H9 (cell line): ENCODE measurements at regions not wholly inside any gene's neighbourhood (a gene's known extent, or its start where the extent isn't known, plus 50 kb on each side); places are given as distances from the start of the nearest gene placed in this dataset.

Experiments
- DNase-seq: peaks from one replicate; pipeline ENCODE4 v3.0.0-alpha.2; 2017
- H2AFZ ChIP-seq: one replicate; pipeline ENCODE4 v1.6.1; 2013; ENCODE audit warnings: mild to moderate bottlenecking, low read length, control low read depth, moderate library complexity
- H2AK5ac ChIP-seq: 2 replicates; pipeline ENCODE4 v1.6.1; 2013; ENCODE audit warnings: low read length, control low read depth, mixed read lengths; ENCODE audit not compliant: insufficient read length
- H2BK120ac ChIP-seq: one replicate; pipeline ENCODE4 v1.6.1; 2013; ENCODE audit warnings: low read depth, mild to moderate bottlenecking, low read length, control low read depth, inconsistent platforms; ENCODE audit not compliant: poor library complexity, severe bottlenecking
- H2BK12ac ChIP-seq: 2 replicates; pipeline ENCODE4 v1.6.1; 2013; ENCODE audit warnings: low read length, control low read depth, mixed read lengths, low read depth; ENCODE audit not compliant: insufficient read length
- H2BK15ac ChIP-seq: 2 replicates; pipeline ENCODE4 v1.6.1; 2013; ENCODE audit warnings: low read depth, low read length, control low read depth
- H2BK20ac ChIP-seq: one replicate; pipeline ENCODE4 v1.6.1; 2013; ENCODE audit warnings: low read depth, mild to moderate bottlenecking, low read length, control low read depth, inconsistent platforms; ENCODE audit not compliant: poor library complexity, severe bottlenecking
- H2BK5ac ChIP-seq: 2 replicates; pipeline ENCODE4 v1.6.1; 2013; ENCODE audit warnings: low read length, control low read depth, mixed read lengths; ENCODE audit not compliant: insufficient read length
- H3K14ac ChIP-seq: 2 replicates; pipeline ENCODE4 v1.6.1; 2013; ENCODE audit warnings: low read length, control low read depth; ENCODE audit not compliant: insufficient read depth
- H3K18ac ChIP-seq: 2 replicates; pipeline ENCODE4 v1.6.1; 2013; ENCODE audit warnings: low read depth, mild to moderate bottlenecking, mixed read lengths, low read length, control low read depth; ENCODE audit not compliant: insufficient read length
- H3K23ac ChIP-seq: 2 replicates; pipeline ENCODE4 v1.6.1; 2013; ENCODE audit warnings: low read length, control low read depth, mixed read lengths, low read depth; ENCODE audit not compliant: insufficient read length
- H3K23me2 ChIP-seq: 2 replicates; pipeline ENCODE4 v1.6.1; 2013; ENCODE audit warnings: low read depth, mild to moderate bottlenecking, mixed read lengths, low read length, control low read depth; ENCODE audit not compliant: insufficient read length, poor library complexity, severe bottlenecking
- H3K27ac ChIP-seq: 2 replicates; pipeline ENCODE4 v1.5.1; 2013; ENCODE audit warnings: low read length, control low read depth, mixed read lengths, low read depth; ENCODE audit not compliant: insufficient read length
- H3K27me3 ChIP-seq: 2 replicates; pipeline ENCODE4 v1.6.1; 2013; ENCODE audit warnings: low read length, control low read depth, inconsistent platforms; ENCODE audit not compliant: insufficient read depth
- H3K4ac ChIP-seq: 2 replicates; pipeline ENCODE4 v1.6.1; 2013; ENCODE audit warnings: low read depth, mild to moderate bottlenecking, control low read depth, inconsistent platforms, low read length, moderate library complexity
- H3K4me1 ChIP-seq: 2 replicates; pipeline ENCODE4 v1.6.1; 2013; ENCODE audit warnings: low read length, control low read depth, inconsistent platforms; ENCODE audit not compliant: insufficient read depth
- H3K4me2 ChIP-seq: 2 replicates; pipeline ENCODE4 v1.6.1; 2013; ENCODE audit warnings: low read length, control low read depth, mixed read lengths; ENCODE audit not compliant: insufficient read length, insufficient read depth
- H3K56ac ChIP-seq: 2 replicates; pipeline ENCODE4 v1.6.1; 2013; ENCODE audit warnings: low read depth, mild to moderate bottlenecking, mixed read lengths, low read length, control low read depth; ENCODE audit not compliant: insufficient read length
- H3K79me1 ChIP-seq: 2 replicates; pipeline ENCODE4 v1.6.1; 2013; ENCODE audit warnings: low read depth, mild to moderate bottlenecking, moderate library complexity, low read length, control low read depth, inconsistent platforms; ENCODE audit not compliant: insufficient read depth, poor library complexity, severe bottlenecking
- H3K79me2 ChIP-seq: 2 replicates; pipeline ENCODE4 v1.6.1; 2013; ENCODE audit warnings: low read length, control low read depth, inconsistent platforms; ENCODE audit not compliant: insufficient read depth
- H3K9ac ChIP-seq: 2 replicates; pipeline ENCODE4 v1.6.1; 2013; ENCODE audit warnings: low read length, control low read depth, mixed read lengths; ENCODE audit not compliant: insufficient read length; ENCODE audit errors: extremely low read depth
- H3K9me3 ChIP-seq: one replicate; pipeline ENCODE4 v1.6.1; 2013; ENCODE audit warnings: low read depth, low read length, inconsistent platforms; ENCODE audit not compliant: control insufficient read depth
- H3T11ph ChIP-seq: one replicate; pipeline ENCODE4 v1.6.1; 2013; ENCODE audit warnings: mild to moderate bottlenecking, low read length, control low read depth, inconsistent platforms
- H4K20me1 ChIP-seq: one replicate; pipeline ENCODE4 v1.6.1; 2013; ENCODE audit not compliant: control insufficient read depth, insufficient read length, insufficient read depth
- H4K5ac ChIP-seq: 2 replicates; pipeline ENCODE4 v1.6.1; 2013; ENCODE audit warnings: low read depth, mild to moderate bottlenecking, mixed read lengths, low read length, control low read depth; ENCODE audit not compliant: insufficient read length
- H4K8ac ChIP-seq: replicated peaks from 2 replicates; pipeline ENCODE4 v1.6.1; 2013; ENCODE audit warnings: low read length, control low read depth, mixed read lengths, low read depth; ENCODE audit not compliant: insufficient read length
- H4K91ac ChIP-seq: 2 replicates; pipeline ENCODE4 v1.6.1; 2013; ENCODE audit warnings: low read depth, mild to moderate bottlenecking, moderate library complexity, mixed read lengths, low read length, control low read depth; ENCODE audit not compliant: insufficient read length
- H3K27ac Mint-ChIP-seq, 3 experiments: 2 replicates in 2 of 3; 3 replicates in 1 of 3; pipeline ENCODE4 v1.8.0; 2020 to 2021; ENCODE audit warnings: mixed read lengths in 3 of 3, mild to moderate bottlenecking in 1 of 3, moderate library complexity in 1 of 3
- H3K27me3 Mint-ChIP-seq: 2 replicates; pipeline ENCODE4 v1.8.0; 2021; ENCODE audit warnings: low read depth, mild to moderate bottlenecking, moderate library complexity, mixed read lengths
- H3K36me3 Mint-ChIP-seq, 3 experiments: 2 replicates in 2 of 3; 3 replicates in 1 of 3; pipeline ENCODE4 v1.8.0; 2020 to 2021; ENCODE audit warnings: low read depth in 3 of 3, mixed read lengths in 3 of 3; ENCODE audit not compliant: insufficient read depth in 1 of 3
- H3K4me1 Mint-ChIP-seq, 2 experiments: 2 replicates each; pipeline ENCODE4 v1.8.0; 2020; ENCODE audit warnings: mixed read lengths in 2 of 2
- H3K4me3 Mint-ChIP-seq, 2 experiments: 2 replicates in 1 of 2; 3 replicates in 1 of 2; pipeline ENCODE4 v1.8.0; 2020 to 2021; ENCODE audit warnings: mild to moderate bottlenecking in 2 of 2, mixed read lengths in 2 of 2, moderate library complexity in 1 of 2
- H3K9me3 Mint-ChIP-seq, 2 experiments: 2 replicates in 1 of 2; 3 replicates in 1 of 2; pipeline ENCODE4 v1.8.0; 2020; ENCODE audit warnings: mild to moderate bottlenecking in 2 of 2, mixed read lengths in 2 of 2, moderate library complexity in 1 of 2
- WGBS: extraction: QIAGEN DNeasy Blood & Tissue Kit; methylation state at CpG from one replicate; pipeline ENCODE4 v1.1.7; 2013; ENCODE audit warnings: missing lambda C conversion rate, low lambda C conversion rate, mixed read lengths; ENCODE audit not compliant: insufficient read length; ENCODE audit errors: extremely low coverage; 5-methylcytosine and 5-hydroxymethylcytosine counted together
- TF ChIP-seq, protein P1 (sequence below): fragments of 200-600 bp; sonication (generic); conservative IDR thresholded peaks from 3 replicates; pipeline ENCODE4 v1.8.0; 2021; ENCODE audit warnings: antibody characterized with exemption, mild to moderate bottlenecking

DNA sequence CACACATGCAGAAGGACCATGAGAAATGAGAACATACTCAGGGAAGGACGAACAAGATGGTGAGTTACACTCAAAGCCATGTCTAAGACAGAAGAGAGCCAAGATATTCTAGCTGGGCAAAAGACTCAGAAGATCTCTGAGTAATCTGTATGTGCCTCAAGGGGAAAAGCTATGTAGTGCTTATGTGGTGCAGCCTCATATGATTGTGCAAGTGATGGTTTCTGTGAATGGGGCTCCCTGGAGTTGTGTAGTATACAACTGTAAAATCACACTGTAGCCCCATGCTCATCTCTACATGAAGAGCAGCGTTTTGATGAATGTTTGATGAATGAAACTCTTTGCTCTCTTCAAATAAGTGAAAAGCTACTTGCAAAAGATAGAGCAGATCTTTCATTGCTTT is 57.5 kb downstream of the OSR1 start:
- H3K27ac ChIP-seq: no peak overlapping the region
- H4K20me1 ChIP-seq: no peaks in the 10 kb centered on the region
- no peak overlapping the region for H2BK12ac ChIP-seq
- Mint-ChIP-seq H3K27ac (no peak overlapping the region; a peak in 1 of 7 replicates), H3K36me3 (peaks cover 3 to 9% (median 9%) of the 10 kb centered on the region in 3 experiments; a peak in 3 of 7 replicates), H3K9me3 (peaks cover 0 to 9% of the 10 kb centered on the region in 2 experiments; a peak in 2 of 5 replicates), H3K27me3 (no peaks in the 10 kb centered on the region; the same call in 1 of the 2 replicates), H3K4me3 (no peak overlapping the region), H3K4me1 (peaks cover 9 to 13% of the 10 kb centered on the region in 2 experiments)
- H3K79me1 ChIP-seq: no peaks in the 10 kb centered on the region
- H3K18ac ChIP-seq: no peak overlapping the region
- H3K23me2 ChIP-seq: no peaks in the 10 kb centered on the region
- H3K9me3 ChIP-seq: no peaks in the 10 kb centered on the region
- H3K56ac ChIP-seq: no peak overlapping the region
- no peaks in the 10 kb centered on the region; the same call in 1 of the 2 replicates for H3K4me1 ChIP-seq
- H3T11ph ChIP-seq: no peak overlapping the region
- no peaks in the 10 kb centered on the region for H3K79me2 ChIP-seq
- no peaks in the 10 kb centered on the region for H3K27me3 ChIP-seq
- H2BK15ac ChIP-seq: no peak overlapping the region
- no peak overlapping the region for H4K5ac ChIP-seq
- TF ChIP-seq, protein P1, sequence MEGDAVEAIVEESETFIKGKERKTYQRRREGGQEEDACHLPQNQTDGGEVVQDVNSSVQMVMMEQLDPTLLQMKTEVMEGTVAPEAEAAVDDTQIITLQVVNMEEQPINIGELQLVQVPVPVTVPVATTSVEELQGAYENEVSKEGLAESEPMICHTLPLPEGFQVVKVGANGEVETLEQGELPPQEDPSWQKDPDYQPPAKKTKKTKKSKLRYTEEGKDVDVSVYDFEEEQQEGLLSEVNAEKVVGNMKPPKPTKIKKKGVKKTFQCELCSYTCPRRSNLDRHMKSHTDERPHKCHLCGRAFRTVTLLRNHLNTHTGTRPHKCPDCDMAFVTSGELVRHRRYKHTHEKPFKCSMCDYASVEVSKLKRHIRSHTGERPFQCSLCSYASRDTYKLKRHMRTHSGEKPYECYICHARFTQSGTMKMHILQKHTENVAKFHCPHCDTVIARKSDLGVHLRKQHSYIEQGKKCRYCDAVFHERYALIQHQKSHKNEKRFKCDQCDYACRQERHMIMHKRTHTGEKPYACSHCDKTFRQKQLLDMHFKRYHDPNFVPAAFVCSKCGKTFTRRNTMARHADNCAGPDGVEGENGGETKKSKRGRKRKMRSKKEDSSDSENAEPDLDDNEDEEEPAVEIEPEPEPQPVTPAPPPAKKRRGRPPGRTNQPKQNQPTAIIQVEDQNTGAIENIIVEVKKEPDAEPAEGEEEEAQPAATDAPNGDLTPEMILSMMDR: no peak
- H2AK5ac ChIP-seq: no peak overlapping the region
- no peak overlapping the region for H2BK120ac ChIP-seq
- H2BK5ac ChIP-seq: no peak overlapping the region
- H2AFZ ChIP-seq: no peak overlapping the region
- no peak overlapping the region for H2BK20ac ChIP-seq
- H3K4ac ChIP-seq: no peak overlapping the region
- no peak overlapping the region for H3K4me2 ChIP-seq
- H4K91ac ChIP-seq: no peak overlapping the region
- H3K9ac ChIP-seq: no peak overlapping the region
- DNase-seq: no peak
- no CpG with 5 or more reads among the region's 2 CpGs for WGBS
- no peak overlapping the region for H3K23ac ChIP-seq
- H3K14ac ChIP-seq: no peak overlapping the region
- no peak overlapping the region for H4K8ac ChIP-seq
